Keratinocyte (primary cell): ENCODE measurements at regions not wholly inside any gene's neighbourhood (a gene's known extent, or its start where the extent isn't known, plus 50 kb on each side); places are given as distances from the start of the nearest gene placed in this dataset.

ENCODE experiments used
- EZH2 ChIP-seq: IDR thresholded peaks from one replicate; pipeline ENCODE4 v1.6.1; 2012; ENCODE audit warnings: inconsistent platforms, mild to moderate bottlenecking, low read length, moderate library complexity
- TF ChIP-seq, protein P1 (sequence below), 3 experiments: IDR thresholded peaks in 1 of 3; conservative IDR thresholded peaks in 1 of 3; optimal IDR thresholded peaks in 1 of 3; 2 replicates in 2 of 3; 3 replicates in 1 of 3; pipeline versions ENCODE3 to v1.5.1; 2011; ENCODE audit warnings: low read length in 3 of 3, mild to moderate bottlenecking in 3 of 3, moderate library complexity in 2 of 3, control low read depth in 1 of 3, inconsistent platforms in 1 of 3; ENCODE audit not compliant: insufficient read depth in 2 of 3; ENCODE audit errors: extremely low read depth in 1 of 3

GRCh38 chr3:181839916-181840297, 128.2 kb downstream of the SOX2 start:
- TF ChIP-seq, protein P1, sequence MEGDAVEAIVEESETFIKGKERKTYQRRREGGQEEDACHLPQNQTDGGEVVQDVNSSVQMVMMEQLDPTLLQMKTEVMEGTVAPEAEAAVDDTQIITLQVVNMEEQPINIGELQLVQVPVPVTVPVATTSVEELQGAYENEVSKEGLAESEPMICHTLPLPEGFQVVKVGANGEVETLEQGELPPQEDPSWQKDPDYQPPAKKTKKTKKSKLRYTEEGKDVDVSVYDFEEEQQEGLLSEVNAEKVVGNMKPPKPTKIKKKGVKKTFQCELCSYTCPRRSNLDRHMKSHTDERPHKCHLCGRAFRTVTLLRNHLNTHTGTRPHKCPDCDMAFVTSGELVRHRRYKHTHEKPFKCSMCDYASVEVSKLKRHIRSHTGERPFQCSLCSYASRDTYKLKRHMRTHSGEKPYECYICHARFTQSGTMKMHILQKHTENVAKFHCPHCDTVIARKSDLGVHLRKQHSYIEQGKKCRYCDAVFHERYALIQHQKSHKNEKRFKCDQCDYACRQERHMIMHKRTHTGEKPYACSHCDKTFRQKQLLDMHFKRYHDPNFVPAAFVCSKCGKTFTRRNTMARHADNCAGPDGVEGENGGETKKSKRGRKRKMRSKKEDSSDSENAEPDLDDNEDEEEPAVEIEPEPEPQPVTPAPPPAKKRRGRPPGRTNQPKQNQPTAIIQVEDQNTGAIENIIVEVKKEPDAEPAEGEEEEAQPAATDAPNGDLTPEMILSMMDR (optimal IDR thresholded peaks at IDR 0.05 in 1 of 3, IDR thresholded peaks at IDR 0.05 in 1 of 3, conservative IDR thresholded peaks at IDR 0.05 in 1 of 3; ENCODE audit: extremely low read depth in 1 of 3, insufficient read depth in 2 of 3, low read length in 3 of 3): no peak
- no peak for TF ChIP-seq EZH2
